GM23248 (cell line): ENCODE measurements at regions not wholly inside any gene's neighbourhood (a gene's known extent, or its start where the extent isn't known, plus 50 kb on each side); places are given as distances from the start of the nearest gene placed in this dataset.
A peak's percentile ranks its signal among the peaks of the same experiment; 100 is the strongest.

Experiments
- DNase-seq: peaks from one replicate; pipeline ENCODE4 v3.0.0-alpha.2; 2015
- H2AFZ ChIP-seq: fragments of 200-600 bp; sonication (generic); 2 replicates; pipeline ENCODE4 v1.6.1; 2016; ENCODE audit warnings: antibody characterized with exemption
- H3F3A ChIP-seq: fragments of 200-600 bp; sonication (generic); 2 replicates; pipeline ENCODE4 v1.6.1; 2016; ENCODE audit warnings: mild to moderate bottlenecking, antibody characterized with exemption, mixed run types; ENCODE audit not compliant: insufficient read depth
- H3K27ac ChIP-seq: fragments of 200-600 bp; sonication (generic); 2 replicates; pipeline ENCODE4 v1.5.1; 2016; ENCODE audit warnings: mild to moderate bottlenecking
- H3K27me3 ChIP-seq: fragments of 200-600 bp; sonication (generic); replicated peaks from 2 replicates; pipeline ENCODE4 v1.6.1; 2016; ENCODE audit warnings: mild to moderate bottlenecking; ENCODE audit not compliant: insufficient read depth
- H3K36me3 ChIP-seq: fragments of 200-600 bp; sonication (generic); 2 replicates; pipeline ENCODE4 v1.6.1; 2016; ENCODE audit warnings: low read depth, mild to moderate bottlenecking
- H3K4me1 ChIP-seq: fragments of 200-600 bp; sonication (generic); 2 replicates; pipeline ENCODE4 v1.6.1; 2016; ENCODE audit warnings: mild to moderate bottlenecking; ENCODE audit not compliant: insufficient read depth
- H3K4me2 ChIP-seq: fragments of 200-600 bp; sonication (generic); one replicate; pipeline ENCODE4 v1.6.1; 2016; ENCODE audit warnings: mild to moderate bottlenecking; ENCODE audit not compliant: unreplicated experiment
- H3K4me3 ChIP-seq: fragments of 200-600 bp; sonication (generic); 2 replicates; pipeline ENCODE4 v1.5.1; 2016; ENCODE audit warnings: mild to moderate bottlenecking
- H3K79me2 ChIP-seq: fragments of 200-600 bp; sonication (generic); 2 replicates; pipeline ENCODE4 v1.6.1; 2016; ENCODE audit warnings: mild to moderate bottlenecking; ENCODE audit not compliant: insufficient read depth
- H3K9ac ChIP-seq: fragments of 200-600 bp; sonication (generic); 2 replicates; pipeline ENCODE4 v1.6.1; 2016; ENCODE audit warnings: mild to moderate bottlenecking
- H3K9me2 ChIP-seq: fragments of 200-600 bp; sonication (generic); 2 replicates; pipeline ENCODE4 v1.6.1; 2016; ENCODE audit warnings: mixed run types, mild to moderate bottlenecking, moderate library complexity; ENCODE audit not compliant: insufficient read depth
- H3K9me3 ChIP-seq: fragments of 200-600 bp; sonication (generic); one replicate; pipeline ENCODE4 v1.6.1; 2017; ENCODE audit warnings: low read depth
- H4K20me1 ChIP-seq: fragments of 200-600 bp; sonication (generic); 2 replicates; pipeline ENCODE4 v1.6.0; 2016; ENCODE audit not compliant: insufficient read depth
- EZH2 ChIP-seq: fragments of 200-600 bp; sonication (generic); IDR thresholded peaks from 2 replicates; pipeline ENCODE4 v1.6.1; 2018; ENCODE audit warnings: antibody characterized with exemption, mild to moderate bottlenecking; ENCODE audit not compliant: insufficient read depth, poor library complexity, severe bottlenecking
- EZH2phosphoT487 ChIP-seq: fragments of 200-600 bp; sonication (generic); IDR thresholded peaks from 2 replicates; pipeline ENCODE4 v1.6.1; 2018; ENCODE audit warnings: antibody characterized with exemption, moderate library complexity, mild to moderate bottlenecking, low read depth; ENCODE audit not compliant: insufficient read depth
- WGBS, 2 experiments: methylation state at CpG; one replicate each; pipeline ENCODE4 v1.1.6; 2015 to 2017; ENCODE audit warnings: low lambda C conversion rate in 2 of 2, low coverage in 1 of 2; ENCODE audit errors: missing lambda C conversion rate in 2 of 2; 5-methylcytosine and 5-hydroxymethylcytosine counted together
- in situ Hi-C: fragments of 300-500 bp; cut with MboI; formaldehyde crosslinking; loops from 2 replicates; pipeline ENCODE4 v1.15.0; 2020

DNA sequence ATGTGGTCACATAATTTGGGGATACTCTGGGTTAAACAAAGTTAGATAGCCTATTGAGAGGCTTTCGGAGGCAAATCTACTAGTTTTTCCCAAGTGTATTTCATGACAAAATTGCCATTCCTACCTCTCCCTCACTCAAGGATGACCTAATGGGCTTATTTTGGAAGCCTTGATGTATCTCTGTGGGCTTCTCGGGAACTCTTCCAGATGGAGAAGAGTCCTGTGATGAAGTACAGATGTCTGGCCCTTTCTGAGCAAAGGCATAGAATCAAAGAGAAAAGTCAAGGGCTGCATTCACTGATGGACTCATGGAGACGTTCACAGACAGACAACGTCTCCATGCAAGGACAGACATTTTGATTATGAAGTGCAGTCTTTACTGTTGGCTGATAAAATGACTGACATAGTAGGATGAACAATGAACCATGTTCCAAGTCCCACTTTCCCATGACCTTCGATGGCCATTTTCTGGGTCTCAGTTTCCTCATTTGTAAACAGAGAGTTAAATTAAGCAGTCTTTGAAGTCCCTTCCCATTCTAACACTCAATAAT lies 347.2 kb upstream of the CD180 start:
- H3K9me3 ChIP-seq, result no peaks in the 10 kb centered on the region
- TF ChIP-seq EZH2phosphoT487 (no peak), EZH2 (no peak)
- H3K79me2 ChIP-seq, result no peaks in the 10 kb centered on the region
- H3K27me3 ChIP-seq, result no peaks in the 10 kb centered on the region
- H3K4me1 ChIP-seq, result no peaks in the 10 kb centered on the region
- no peak overlapping the region for H3K9ac ChIP-seq
- in situ Hi-C loops, result no loop called here
- H4K20me1 ChIP-seq, result no peaks in the 10 kb centered on the region
- peak; percentile 29 for DNase-seq
- no peak overlapping the region for H2AFZ ChIP-seq
- no peak overlapping the region for H3K27ac ChIP-seq
- H3K9me2 ChIP-seq, result no peaks in the 10 kb centered on the region
- no peak overlapping the region for H3K4me3 ChIP-seq
- WGBS, 2 experiments, result 5 to 6% methylated on average over 5 of the region's 5 CpGs
- H3K4me2 ChIP-seq, result no peak overlapping the region
- no peaks in the 10 kb centered on the region for H3F3A ChIP-seq
- no peaks in the 10 kb centered on the region for H3K36me3 ChIP-seq

DNA sequence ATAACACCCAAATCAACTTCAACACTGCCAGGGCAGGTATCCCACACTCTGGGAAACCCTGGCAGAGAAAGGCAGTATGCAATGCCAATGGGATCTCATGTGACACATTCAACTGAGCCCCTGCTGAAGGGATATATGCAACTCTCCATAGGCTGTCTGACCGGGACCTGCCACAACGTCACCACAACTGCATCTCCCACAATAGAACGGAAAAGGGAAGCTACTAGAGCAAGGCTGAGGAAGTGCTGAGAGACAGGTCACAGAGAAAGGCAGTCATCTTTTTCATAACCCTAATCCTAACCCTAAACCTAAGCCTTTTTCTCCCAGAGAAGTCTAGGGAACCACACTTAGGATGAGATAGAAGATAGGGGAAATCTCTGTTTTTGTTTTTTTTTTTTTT lies 345.9 kb upstream of the CD180 start:
- Histone ChIP-seq H3K79me2 (no peaks in the 10 kb centered on the region), H4K20me1 (no peaks in the 10 kb centered on the region), H3F3A (no peaks in the 10 kb centered on the region), H3K9ac (no peak overlapping the region), H3K36me3 (no peaks in the 10 kb centered on the region), H3K27me3 (no peaks in the 10 kb centered on the region), H3K9me2 (no peaks in the 10 kb centered on the region), H3K4me2 (no peak overlapping the region), H2AFZ (no peak overlapping the region), H3K27ac (no peak overlapping the region), H3K9me3 (no peaks in the 10 kb centered on the region), H3K4me3 (no peak overlapping the region), H3K4me1 (no peaks in the 10 kb centered on the region)
- in situ Hi-C loops, result no loop called here
- TF ChIP-seq EZH2 (no peak), EZH2phosphoT487 (no peak)
- DNase-seq, result no peak
- 71 to 85% methylated on average over 3 of the region's 3 CpGs for WGBS, 2 experiments

DNA sequence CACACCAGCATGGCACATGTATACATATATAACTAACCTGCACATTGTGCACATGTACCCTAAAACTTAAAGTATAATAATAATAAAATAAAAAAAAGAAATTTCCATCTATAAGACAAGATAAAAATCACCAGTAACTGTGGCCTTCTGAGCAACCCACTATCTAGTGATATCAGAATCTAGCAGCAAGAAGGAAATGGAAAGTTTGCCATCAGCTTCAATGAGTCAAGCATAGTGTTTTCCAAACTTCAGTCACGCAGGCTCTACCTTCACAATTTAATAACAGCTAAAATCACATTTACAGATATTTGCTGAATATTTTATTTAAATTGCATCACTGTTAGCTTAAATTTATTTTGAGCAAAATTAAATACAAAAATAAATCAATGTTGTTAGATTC lies 345.3 kb upstream of the CD180 start:
- Histone ChIP-seq H3K27ac (no peak overlapping the region), H3K27me3 (no peaks in the 10 kb centered on the region), H3K4me2 (no peak overlapping the region), H3K9ac (no peak overlapping the region), H2AFZ (no peak overlapping the region), H4K20me1 (no peaks in the 10 kb centered on the region), H3K4me3 (no peak overlapping the region), H3K4me1 (no peaks in the 10 kb centered on the region), H3K9me2 (no peaks in the 10 kb centered on the region), H3F3A (no peaks in the 10 kb centered on the region), H3K9me3 (no peaks in the 10 kb centered on the region), H3K36me3 (no peaks in the 10 kb centered on the region), H3K79me2 (no peaks in the 10 kb centered on the region)
- no peak for DNase-seq
- TF ChIP-seq EZH2phosphoT487 (no peak), EZH2 (no peak)
- 70 to 80% methylated on average over 1 of the region's 1 CpG for WGBS, 2 experiments
- in situ Hi-C loops, result no loop called here

DNA sequence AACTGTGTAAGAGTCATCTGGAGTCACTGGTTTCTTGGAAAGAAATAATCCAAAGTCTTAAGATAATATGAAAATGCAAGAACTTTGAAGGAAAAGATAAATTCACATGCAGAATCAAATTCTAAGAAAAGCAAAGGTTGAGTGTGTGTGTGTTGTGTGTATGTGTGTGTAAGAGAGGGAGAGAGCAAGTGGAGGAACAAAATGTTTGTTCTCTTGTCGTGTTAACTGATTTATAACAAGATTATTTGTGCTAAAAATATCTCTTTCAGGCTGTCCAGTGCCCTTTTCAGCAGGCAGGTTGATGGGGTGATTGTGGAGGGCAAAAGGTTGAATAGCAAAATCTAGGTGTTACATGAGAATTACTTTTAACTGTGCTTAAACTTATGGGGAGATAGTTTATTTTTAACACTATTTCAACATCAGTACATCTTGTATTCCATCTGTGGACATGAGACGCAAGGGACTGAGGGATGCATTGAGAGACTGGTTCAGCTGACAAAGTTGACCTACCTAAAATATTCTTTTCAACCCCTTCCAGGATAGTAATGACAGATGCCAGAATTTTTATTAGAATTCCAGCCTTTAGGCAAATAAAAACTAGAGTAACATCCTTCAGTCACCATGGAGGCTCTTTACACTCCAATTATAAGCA lies 342.4 kb upstream of the CD180 start:
- Histone ChIP-seq H3K9me3 (no peaks in the 10 kb centered on the region), H3K79me2 (no peaks in the 10 kb centered on the region), H3K36me3 (no peaks in the 10 kb centered on the region), H3K27me3 (no peaks in the 10 kb centered on the region), H3K4me1 (no peaks in the 10 kb centered on the region), H4K20me1 (no peaks in the 10 kb centered on the region), H3K4me2 (no peak overlapping the region), H3K4me3 (no peak overlapping the region), H3K9me2 (no peaks in the 10 kb centered on the region), H3K27ac (no peak overlapping the region), H3F3A (no peaks in the 10 kb centered on the region), H3K9ac (no peak overlapping the region), H2AFZ (no peak overlapping the region)
- TF ChIP-seq EZH2phosphoT487 (no peak), EZH2 (no peak)
- DNase-seq, result no peak
- in situ Hi-C loops, result no loop called here
- WGBS, 2 experiments, result 58 to 60% methylated on average over 2 of the region's 2 CpGs
